ENCODE measurements at regions not wholly inside any gene's neighbourhood (a gene's known extent, or its start where the extent isn't known, plus 50 kb on each side); places are given as distances from the start of the nearest gene placed in this dataset.

- CTCF ChIA-PET, result interaction anchor here (0.7 kb wide), 1 partner anchor 223 kb away, joined by 3 read pairs; no protein-coding TSS in a partner anchor
- no peaks in the 10 kb centered on the region for H3K9me3 ChIP-seq (ENCODE audit: control insufficient read depth, insufficient read depth, low read depth, low read length)
- no peak overlapping the region for H3K27ac ChIP-seq (ENCODE audit: extremely low read depth, low read depth, low read length)
- H3K4me1 ChIP-seq (ENCODE audit: control insufficient read depth, insufficient read depth, low read length), result no peaks in the 10 kb centered on the region
- POLR2A ChIA-PET, result no interaction called here
- no peak overlapping the region for H3K4me3 ChIP-seq (ENCODE audit: low read depth, low read length)
- H3K36me3 ChIP-seq (ENCODE audit: control insufficient read depth in 2 of 2, insufficient read depth in 1 of 2, low read length in 2 of 2), result no peaks in the 10 kb centered on the region
- TF ChIP-seq ZBTB1 (tag by site-specific recombination; IDR thresholded peaks at IDR 0.05) (no peak), ZNF138 (tag by site-specific recombination; IDR thresholded peaks at IDR 0.05; ENCODE audit: borderline replicate concordance) (no peak), ZNF555 (tag by site-specific recombination; conservative IDR thresholded peaks at IDR 0.05) (no peak), HOXA7 (CRISPR knock-in tag; IDR thresholded peaks at IDR 0.05; ENCODE audit: borderline replicate concordance) (no peak), ZNF214 (tag by site-specific recombination; IDR thresholded peaks at IDR 0.05; ENCODE audit: borderline replicate concordance) (no peak), ZBTB17 (tag by site-specific recombination; IDR thresholded peaks at IDR 0.05) (no peak), ZNF426 (tag by site-specific recombination; IDR thresholded peaks at IDR 0.05) (no peak)
- TF ChIP-seq, protein P1, sequence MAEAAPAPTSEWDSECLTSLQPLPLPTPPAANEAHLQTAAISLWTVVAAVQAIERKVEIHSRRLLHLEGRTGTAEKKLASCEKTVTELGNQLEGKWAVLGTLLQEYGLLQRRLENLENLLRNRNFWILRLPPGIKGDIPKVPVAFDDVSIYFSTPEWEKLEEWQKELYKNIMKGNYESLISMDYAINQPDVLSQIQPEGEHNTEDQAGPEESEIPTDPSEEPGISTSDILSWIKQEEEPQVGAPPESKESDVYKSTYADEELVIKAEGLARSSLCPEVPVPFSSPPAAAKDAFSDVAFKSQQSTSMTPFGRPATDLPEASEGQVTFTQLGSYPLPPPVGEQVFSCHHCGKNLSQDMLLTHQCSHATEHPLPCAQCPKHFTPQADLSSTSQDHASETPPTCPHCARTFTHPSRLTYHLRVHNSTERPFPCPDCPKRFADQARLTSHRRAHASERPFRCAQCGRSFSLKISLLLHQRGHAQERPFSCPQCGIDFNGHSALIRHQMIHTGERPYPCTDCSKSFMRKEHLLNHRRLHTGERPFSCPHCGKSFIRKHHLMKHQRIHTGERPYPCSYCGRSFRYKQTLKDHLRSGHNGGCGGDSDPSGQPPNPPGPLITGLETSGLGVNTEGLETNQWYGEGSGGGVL (tag by site-specific recombination; IDR thresholded peaks at IDR 0.05), result no peak
- TF ChIP-seq, protein P2, sequence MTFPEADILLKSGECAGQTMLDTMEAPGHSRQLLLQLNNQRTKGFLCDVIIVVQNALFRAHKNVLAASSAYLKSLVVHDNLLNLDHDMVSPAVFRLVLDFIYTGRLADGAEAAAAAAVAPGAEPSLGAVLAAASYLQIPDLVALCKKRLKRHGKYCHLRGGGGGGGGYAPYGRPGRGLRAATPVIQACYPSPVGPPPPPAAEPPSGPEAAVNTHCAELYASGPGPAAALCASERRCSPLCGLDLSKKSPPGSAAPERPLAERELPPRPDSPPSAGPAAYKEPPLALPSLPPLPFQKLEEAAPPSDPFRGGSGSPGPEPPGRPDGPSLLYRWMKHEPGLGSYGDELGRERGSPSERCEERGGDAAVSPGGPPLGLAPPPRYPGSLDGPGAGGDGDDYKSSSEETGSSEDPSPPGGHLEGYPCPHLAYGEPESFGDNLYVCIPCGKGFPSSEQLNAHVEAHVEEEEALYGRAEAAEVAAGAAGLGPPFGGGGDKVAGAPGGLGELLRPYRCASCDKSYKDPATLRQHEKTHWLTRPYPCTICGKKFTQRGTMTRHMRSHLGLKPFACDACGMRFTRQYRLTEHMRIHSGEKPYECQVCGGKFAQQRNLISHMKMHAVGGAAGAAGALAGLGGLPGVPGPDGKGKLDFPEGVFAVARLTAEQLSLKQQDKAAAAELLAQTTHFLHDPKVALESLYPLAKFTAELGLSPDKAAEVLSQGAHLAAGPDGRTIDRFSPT (tag by site-specific recombination; IDR thresholded peaks at IDR 0.05), result no peak
Measured at GRCh38 chr6:117195728-117196127, 69.6 kb upstream of the VGLL2 start.

GRCh38 chr6:117200067-117200466, 65.3 kb upstream of the VGLL2 start:
- Histone ChIP-seq H3K4me1 (ENCODE audit: control insufficient read depth, insufficient read depth, low read length) (no peaks in the 10 kb centered on the region), H3K9me3 (ENCODE audit: control insufficient read depth, insufficient read depth, low read depth, low read length) (no peaks in the 10 kb centered on the region), H3K4me3 (ENCODE audit: low read depth, low read length) (no peak overlapping the region), H3K27ac (ENCODE audit: extremely low read depth, low read depth, low read length) (no peak overlapping the region), H3K36me3 (ENCODE audit: control insufficient read depth in 2 of 2, insufficient read depth in 1 of 2, low read length in 2 of 2) (no peaks in the 10 kb centered on the region)
- TF ChIP-seq ZNF768 (tag by site-specific recombination; IDR thresholded peaks at IDR 0.05), result no peak
- no peak for TF ChIP-seq ZNF837 (tag by site-specific recombination; IDR thresholded peaks at IDR 0.05)
- no peak for TF ChIP-seq GFI1B (tag by site-specific recombination; IDR thresholded peaks at IDR 0.05)
- no peak for TF ChIP-seq HOXA7 (CRISPR knock-in tag; IDR thresholded peaks at IDR 0.05; ENCODE audit: borderline replicate concordance)
- ChIA-PET POLR2A (no interaction called here), CTCF (interaction anchor here (0.6 to 1.5 kb wide), 4 partner anchors 11 to 230 kb away, joined by 3 to 11 read pairs (median 4); no protein-coding TSS in a partner anchor)

DNA sequence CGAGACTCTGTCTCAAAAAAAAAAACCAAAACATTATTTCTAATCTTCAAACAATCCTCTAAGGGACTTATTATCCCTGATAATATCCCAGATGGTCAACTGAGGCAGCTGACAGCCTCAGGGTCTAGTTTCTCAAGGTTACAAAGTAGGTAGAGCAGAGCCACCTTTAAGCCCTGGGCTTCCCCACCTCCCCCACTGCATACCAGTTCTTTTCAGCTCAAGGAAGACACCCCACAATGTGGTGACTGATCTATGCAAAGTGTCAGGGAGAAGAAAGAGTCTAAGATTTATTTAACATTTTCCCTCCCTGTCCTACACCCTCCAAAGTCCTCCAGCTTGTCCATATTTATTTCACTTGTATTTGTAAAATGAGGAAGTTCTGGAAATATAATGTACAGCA, 60.5 kb upstream of the VGLL2 start:
- no peak overlapping the region for H3K4me3 ChIP-seq (ENCODE audit: low read depth, low read length)
- no peaks in the 10 kb centered on the region for H3K36me3 ChIP-seq (ENCODE audit: control insufficient read depth in 2 of 2, insufficient read depth in 1 of 2, low read length in 2 of 2)
- H3K9me3 ChIP-seq (ENCODE audit: control insufficient read depth, insufficient read depth, low read depth, low read length), result no peaks in the 10 kb centered on the region
- ChIA-PET POLR2A (no interaction called here), CTCF (no interaction called here)
- H3K27ac ChIP-seq (ENCODE audit: extremely low read depth, low read depth, low read length), result no peak overlapping the region
- H3K4me1 ChIP-seq (ENCODE audit: control insufficient read depth, insufficient read depth, low read length), result no peaks in the 10 kb centered on the region
- TF ChIP-seq ZNF302 (tag by site-specific recombination; IDR thresholded peaks at IDR 0.05; ENCODE audit: low read depth) (no peak), TRIM28 (IDR thresholded peaks at IDR 0.05; ENCODE audit: borderline replicate concordance, low read length) (no peak), MEIS1 (CRISPR knock-in tag; IDR thresholded peaks at IDR 0.05; ENCODE audit: borderline replicate concordance) (no peak), ZNF157 (tag by site-specific recombination; IDR thresholded peaks at IDR 0.05) (no peak), ZNF670 (tag by site-specific recombination; IDR thresholded peaks at IDR 0.05; ENCODE audit: low read depth) (no peak), YY2 (tag by site-specific recombination; IDR thresholded peaks at IDR 0.05) (no peak), ZNF311 (tag by site-specific recombination; IDR thresholded peaks at IDR 0.05; ENCODE audit: borderline replicate concordance) (no peak), ZNF169 (tag by site-specific recombination; IDR thresholded peaks at IDR 0.05) (no peak), ZFP3 (tag by site-specific recombination; IDR thresholded peaks at IDR 0.05; ENCODE audit: low read depth) (no peak), KLF16 (tag by site-specific recombination; IDR thresholded peaks at IDR 0.05) (no peak), ZNF785 (tag by site-specific recombination; IDR thresholded peaks at IDR 0.05) (no peak)
- TF ChIP-seq, protein P3, sequence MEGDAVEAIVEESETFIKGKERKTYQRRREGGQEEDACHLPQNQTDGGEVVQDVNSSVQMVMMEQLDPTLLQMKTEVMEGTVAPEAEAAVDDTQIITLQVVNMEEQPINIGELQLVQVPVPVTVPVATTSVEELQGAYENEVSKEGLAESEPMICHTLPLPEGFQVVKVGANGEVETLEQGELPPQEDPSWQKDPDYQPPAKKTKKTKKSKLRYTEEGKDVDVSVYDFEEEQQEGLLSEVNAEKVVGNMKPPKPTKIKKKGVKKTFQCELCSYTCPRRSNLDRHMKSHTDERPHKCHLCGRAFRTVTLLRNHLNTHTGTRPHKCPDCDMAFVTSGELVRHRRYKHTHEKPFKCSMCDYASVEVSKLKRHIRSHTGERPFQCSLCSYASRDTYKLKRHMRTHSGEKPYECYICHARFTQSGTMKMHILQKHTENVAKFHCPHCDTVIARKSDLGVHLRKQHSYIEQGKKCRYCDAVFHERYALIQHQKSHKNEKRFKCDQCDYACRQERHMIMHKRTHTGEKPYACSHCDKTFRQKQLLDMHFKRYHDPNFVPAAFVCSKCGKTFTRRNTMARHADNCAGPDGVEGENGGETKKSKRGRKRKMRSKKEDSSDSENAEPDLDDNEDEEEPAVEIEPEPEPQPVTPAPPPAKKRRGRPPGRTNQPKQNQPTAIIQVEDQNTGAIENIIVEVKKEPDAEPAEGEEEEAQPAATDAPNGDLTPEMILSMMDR (tag by site-specific recombination; IDR thresholded peaks at IDR 0.05), result no peak
- TF ChIP-seq, protein P2 (tag by site-specific recombination; IDR thresholded peaks at IDR 0.05), result no peak
